ENCODE measurements at regions not wholly inside any gene's neighbourhood (a gene's known extent, or its start where the extent isn't known, plus 50 kb on each side); places are given as distances from the start of the nearest gene placed in this dataset.

DNA sequence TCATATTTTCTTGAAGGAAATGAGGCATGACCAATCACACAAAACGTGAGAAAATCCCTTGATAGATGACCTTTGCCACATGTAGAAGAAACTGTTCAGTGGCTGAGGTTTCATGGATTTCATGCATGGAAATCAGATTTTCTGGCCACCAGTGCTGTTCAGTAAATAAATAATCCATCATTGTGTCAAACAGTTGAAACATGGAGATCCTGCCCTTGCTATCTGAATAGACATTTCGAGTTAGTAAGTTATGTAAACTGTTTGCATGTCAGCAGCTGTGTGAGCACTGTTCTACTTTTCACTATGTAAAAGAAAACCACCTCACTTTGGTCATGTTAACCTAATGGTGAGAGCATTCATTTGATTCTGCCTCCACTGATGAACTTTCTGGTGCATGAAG is 793.9 kb upstream of the EPHA7 start:
- no peak overlapping the region for H2AFZ ChIP-seq (ENCODE audit: low read depth, low read length)
- no peaks in the 10 kb centered on the region for H3K4me1 ChIP-seq (ENCODE audit: control insufficient read depth, extremely low read depth, insufficient read depth, low read length)
- ChIA-PET CTCF (no interaction called here), POLR2A (no interaction called here)
- no peak overlapping the region for H3K4me2 ChIP-seq (ENCODE audit: insufficient read depth, low read length)
- dilution Hi-C loops (cut with MboI; ENCODE audit: extremely low pct_ligation_motif_present, low sequenced_read_pairs) (no loop called here), intact Hi-C loops (cut with micrococcal nuclease) (no loop called here)
- H3K4me3 ChIP-seq (replicated peaks in 1 of 3; ENCODE audit: insufficient read depth in 1 of 3, low read depth in 1 of 3, low read length in 3 of 3): no peak overlapping the region
- DNase-seq (ENCODE audit: low read depth, low spot score) (no peak), FAIRE-seq (no peak)
- H4K20me1 ChIP-seq (replicated peaks; ENCODE audit: control insufficient read depth, extremely low read depth, insufficient read depth, low read length): no peaks in the 10 kb centered on the region
- no peaks in the 10 kb centered on the region for H3K27me3 ChIP-seq (ENCODE audit: control insufficient read depth in 2 of 2, insufficient read depth in 2 of 2, low read length in 2 of 2)
- TF ChIP-seq GATA2 (IDR thresholded peaks at IDR 0.05; ENCODE audit: insufficient read depth, insufficient read length, low read depth, low read length): no peak
- TF ChIP-seq EZH2 (IDR thresholded peaks at IDR 0.05; ENCODE audit: borderline replicate concordance, low read depth, low read length, severe bottlenecking): no peak
- no peak for TF ChIP-seq POLR2AphosphoS5 (IDR thresholded peaks at IDR 0.05; ENCODE audit: insufficient read depth, low read depth, low read length)
- TF ChIP-seq POLR2A (IDR thresholded peaks at IDR 0.05; ENCODE audit: low read depth, low read length): no peak
- TF ChIP-seq, protein P1, sequence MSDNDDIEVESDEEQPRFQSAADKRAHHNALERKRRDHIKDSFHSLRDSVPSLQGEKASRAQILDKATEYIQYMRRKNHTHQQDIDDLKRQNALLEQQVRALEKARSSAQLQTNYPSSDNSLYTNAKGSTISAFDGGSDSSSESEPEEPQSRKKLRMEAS (IDR thresholded peaks at IDR 0.05; ENCODE audit: insufficient read depth, insufficient read length): no peak
- no peak for TF ChIP-seq FOS (IDR thresholded peaks at IDR 0.05; ENCODE audit: borderline replicate concordance, insufficient read depth, low read length)
- TF ChIP-seq, protein P2, sequence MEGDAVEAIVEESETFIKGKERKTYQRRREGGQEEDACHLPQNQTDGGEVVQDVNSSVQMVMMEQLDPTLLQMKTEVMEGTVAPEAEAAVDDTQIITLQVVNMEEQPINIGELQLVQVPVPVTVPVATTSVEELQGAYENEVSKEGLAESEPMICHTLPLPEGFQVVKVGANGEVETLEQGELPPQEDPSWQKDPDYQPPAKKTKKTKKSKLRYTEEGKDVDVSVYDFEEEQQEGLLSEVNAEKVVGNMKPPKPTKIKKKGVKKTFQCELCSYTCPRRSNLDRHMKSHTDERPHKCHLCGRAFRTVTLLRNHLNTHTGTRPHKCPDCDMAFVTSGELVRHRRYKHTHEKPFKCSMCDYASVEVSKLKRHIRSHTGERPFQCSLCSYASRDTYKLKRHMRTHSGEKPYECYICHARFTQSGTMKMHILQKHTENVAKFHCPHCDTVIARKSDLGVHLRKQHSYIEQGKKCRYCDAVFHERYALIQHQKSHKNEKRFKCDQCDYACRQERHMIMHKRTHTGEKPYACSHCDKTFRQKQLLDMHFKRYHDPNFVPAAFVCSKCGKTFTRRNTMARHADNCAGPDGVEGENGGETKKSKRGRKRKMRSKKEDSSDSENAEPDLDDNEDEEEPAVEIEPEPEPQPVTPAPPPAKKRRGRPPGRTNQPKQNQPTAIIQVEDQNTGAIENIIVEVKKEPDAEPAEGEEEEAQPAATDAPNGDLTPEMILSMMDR (IDR thresholded peaks at IDR 0.05; ENCODE audit: extremely low read depth in 1 of 2, insufficient read depth in 1 of 2, low read depth in 1 of 2, low read length in 2 of 2): no peak
- TF ChIP-seq MYC (IDR thresholded peaks at IDR 0.05; ENCODE audit: low read depth, low read length): no peak
- TF ChIP-seq JUN (IDR thresholded peaks at IDR 0.05; ENCODE audit: borderline replicate concordance, insufficient read depth, insufficient read length, low read depth): no peak
- H3K27ac ChIP-seq (ENCODE audit: insufficient read depth, low read depth, low read length): no peak overlapping the region
- H3K79me2 ChIP-seq (ENCODE audit: control insufficient read depth, insufficient read depth, low read length): no peaks in the 10 kb centered on the region
- BruUV-seq (replicated peaks): no TSS peak
- no peaks in the 10 kb centered on the region for H3K9me1 ChIP-seq (replicated peaks; ENCODE audit: control insufficient read depth, extremely low read depth, insufficient read depth, low read length)
- no peaks in the 10 kb centered on the region for H3K36me3 ChIP-seq (ENCODE audit: control insufficient read depth in 2 of 2, extremely low read depth in 1 of 2, insufficient read depth in 2 of 2, low read length in 2 of 2)
- no peaks in the 10 kb centered on the region for H3K9me3 ChIP-seq (replicated peaks; ENCODE audit: control insufficient read depth, insufficient read depth, low read length)
- no peak overlapping the region for H3K9ac ChIP-seq (replicated peaks; ENCODE audit: extremely low read depth, insufficient read depth, low read length)
